ENCODE measurements at regions not wholly inside any gene's neighbourhood (a gene's known extent, or its start where the extent isn't known, plus 50 kb on each side); places are given as distances from the start of the nearest gene placed in this dataset.

DNA sequence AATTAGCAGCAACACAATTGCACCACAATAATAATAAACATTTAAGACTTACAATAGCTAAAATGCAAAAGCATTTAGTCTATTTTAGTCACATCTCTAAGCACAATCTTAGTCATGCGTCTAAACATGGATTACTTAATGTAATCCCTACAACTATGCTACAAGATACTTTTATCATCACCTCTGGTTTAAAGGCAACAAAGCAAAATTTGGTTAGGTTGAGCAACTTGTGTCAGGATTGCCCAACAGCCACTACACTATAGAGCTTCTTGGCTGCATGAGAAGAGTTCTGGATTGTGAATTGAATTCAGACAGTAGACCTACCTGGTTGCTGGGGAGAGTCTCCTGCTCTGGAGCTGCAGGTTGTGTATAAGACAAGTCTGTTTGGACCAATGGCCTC, 146.5 kb upstream of the PUDP start:
- no peak for DNase-seq (ENCODE audit: low spot score in 2 of 2)
- Histone ChIP-seq H3K4me3 (no peak overlapping the region), H3K4me1 (no peaks in the 10 kb centered on the region), H3K27ac (no peak overlapping the region), H3K36me3 (no peaks in the 10 kb centered on the region), H3K9me3 (peaks cover 0 to 10% of the 10 kb centered on the region in 2 donors), H3K27me3 (no peaks in the 10 kb centered on the region)
- intact Hi-C loops (cut with DNase I; ENCODE audit: low total_unique reads) = no loop called here
- TF ChIP-seq POLR2AphosphoS5 (IDR thresholded peaks at IDR 0.05) (no peak), POLR2A (IDR thresholded peaks at IDR 0.05) (no peak)
- TF ChIP-seq, protein P1, sequence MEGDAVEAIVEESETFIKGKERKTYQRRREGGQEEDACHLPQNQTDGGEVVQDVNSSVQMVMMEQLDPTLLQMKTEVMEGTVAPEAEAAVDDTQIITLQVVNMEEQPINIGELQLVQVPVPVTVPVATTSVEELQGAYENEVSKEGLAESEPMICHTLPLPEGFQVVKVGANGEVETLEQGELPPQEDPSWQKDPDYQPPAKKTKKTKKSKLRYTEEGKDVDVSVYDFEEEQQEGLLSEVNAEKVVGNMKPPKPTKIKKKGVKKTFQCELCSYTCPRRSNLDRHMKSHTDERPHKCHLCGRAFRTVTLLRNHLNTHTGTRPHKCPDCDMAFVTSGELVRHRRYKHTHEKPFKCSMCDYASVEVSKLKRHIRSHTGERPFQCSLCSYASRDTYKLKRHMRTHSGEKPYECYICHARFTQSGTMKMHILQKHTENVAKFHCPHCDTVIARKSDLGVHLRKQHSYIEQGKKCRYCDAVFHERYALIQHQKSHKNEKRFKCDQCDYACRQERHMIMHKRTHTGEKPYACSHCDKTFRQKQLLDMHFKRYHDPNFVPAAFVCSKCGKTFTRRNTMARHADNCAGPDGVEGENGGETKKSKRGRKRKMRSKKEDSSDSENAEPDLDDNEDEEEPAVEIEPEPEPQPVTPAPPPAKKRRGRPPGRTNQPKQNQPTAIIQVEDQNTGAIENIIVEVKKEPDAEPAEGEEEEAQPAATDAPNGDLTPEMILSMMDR (IDR thresholded peaks at IDR 0.05) = no peak

DNA sequence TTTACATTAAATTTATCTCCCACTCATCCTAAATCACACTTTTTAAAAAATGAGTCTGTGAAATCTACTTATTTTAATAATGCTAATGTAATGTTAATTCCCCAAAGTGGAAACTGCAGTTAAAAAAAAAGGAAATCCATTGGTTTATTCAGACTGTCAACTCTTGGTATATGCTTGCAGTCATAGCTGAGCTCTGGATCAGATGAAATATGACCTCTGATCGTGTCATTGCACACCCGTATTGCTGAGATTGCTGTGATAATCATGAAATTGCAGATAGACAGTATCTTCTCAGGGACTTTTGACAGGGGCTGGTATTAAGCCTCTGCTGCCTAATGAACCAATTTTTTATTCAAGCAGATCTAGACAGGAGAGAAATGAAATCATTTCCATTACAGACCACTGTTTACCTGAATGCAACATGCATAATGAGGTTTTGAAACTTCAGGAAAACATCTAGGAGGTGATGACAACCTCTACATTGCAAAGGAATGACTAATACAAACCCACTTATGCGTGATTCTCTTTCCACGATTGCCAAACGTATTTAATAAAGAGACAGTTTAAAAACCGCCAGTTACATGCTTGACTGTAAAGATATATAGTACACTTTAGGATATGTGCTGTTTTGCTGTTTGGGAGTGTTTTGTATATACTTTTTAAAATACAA, 138.3 kb upstream of the PUDP start:
- Histone ChIP-seq H3K4me1 (no peaks in the 10 kb centered on the region), H3K36me3 (no peaks in the 10 kb centered on the region), H3K27ac (no peak overlapping the region), H3K9me3 (no peaks in the 10 kb centered on the region), H3K27me3 (no peaks in the 10 kb centered on the region), H3K4me3 (no peak overlapping the region)
- TF ChIP-seq, protein P1 (IDR thresholded peaks at IDR 0.05) = no peak
- TF ChIP-seq POLR2AphosphoS5 (IDR thresholded peaks at IDR 0.05) = no peak
- TF ChIP-seq POLR2A (IDR thresholded peaks at IDR 0.05) = no peak
- no peak for DNase-seq (ENCODE audit: low spot score in 2 of 2)
- intact Hi-C loops (cut with DNase I; ENCODE audit: low total_unique reads) = no loop called here

DNA sequence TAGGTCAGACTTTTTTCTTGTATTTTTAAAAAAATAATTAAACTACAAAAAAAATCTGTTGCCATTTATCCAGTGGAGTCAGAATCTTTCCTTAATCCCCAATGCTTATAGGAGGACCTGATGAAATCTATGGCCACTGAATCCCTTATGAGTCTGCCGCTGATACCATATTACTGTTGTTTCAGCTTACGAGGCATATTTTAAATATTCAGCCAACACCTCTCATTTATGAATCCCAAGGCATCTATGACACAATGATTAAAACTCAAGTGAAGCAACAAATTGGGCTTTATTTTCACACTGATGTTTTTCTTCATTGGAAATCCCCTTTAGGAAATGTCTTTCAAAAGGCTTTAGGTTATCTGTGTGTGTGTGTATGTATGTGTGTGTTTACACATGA, 137.8 kb upstream of the PUDP start:
- Histone ChIP-seq H3K9me3 (no peaks in the 10 kb centered on the region), H3K4me1 (no peaks in the 10 kb centered on the region), H3K27me3 (no peaks in the 10 kb centered on the region), H3K4me3 (no peak overlapping the region), H3K27ac (no peak overlapping the region), H3K36me3 (no peaks in the 10 kb centered on the region)
- DNase-seq (ENCODE audit: low spot score in 2 of 2) = no peak
- intact Hi-C loops (cut with DNase I; ENCODE audit: low total_unique reads) = no loop called here
- TF ChIP-seq, protein P1 (IDR thresholded peaks at IDR 0.05) = no peak

DNA sequence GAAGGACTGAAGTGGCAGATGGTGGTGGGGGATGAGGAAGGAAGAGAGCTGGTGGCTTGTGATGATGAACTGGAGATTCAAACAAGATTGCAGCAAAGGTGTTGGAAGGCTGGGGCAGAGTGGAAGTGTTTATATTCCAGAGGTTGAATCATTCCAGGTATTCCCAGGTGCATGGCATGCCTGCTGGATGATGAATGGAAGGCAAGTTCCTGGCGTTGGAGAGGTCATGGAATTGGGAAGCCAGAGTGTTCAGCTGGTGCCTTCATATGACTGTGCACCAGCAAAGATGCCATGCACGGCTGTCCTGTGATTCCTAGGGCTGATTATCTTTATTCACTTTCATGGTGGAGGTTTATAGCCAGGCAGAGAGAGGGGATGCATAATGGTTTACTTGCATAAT, 135.8 kb upstream of the PUDP start:
- intact Hi-C loops (cut with DNase I; ENCODE audit: low total_unique reads) = no loop called here
- Histone ChIP-seq H3K27me3 (no peaks in the 10 kb centered on the region), H3K27ac (no peak overlapping the region), H3K4me1 (no peaks in the 10 kb centered on the region), H3K4me3 (no peak overlapping the region), H3K36me3 (no peaks in the 10 kb centered on the region), H3K9me3 (no peaks in the 10 kb centered on the region)
- DNase-seq (ENCODE audit: low spot score in 2 of 2) = no peak
- TF ChIP-seq POLR2AphosphoS5 (IDR thresholded peaks at IDR 0.05) (no peak), POLR2A (IDR thresholded peaks at IDR 0.05) (no peak)
- TF ChIP-seq, protein P1 (IDR thresholded peaks at IDR 0.05) = no peak

DNA sequence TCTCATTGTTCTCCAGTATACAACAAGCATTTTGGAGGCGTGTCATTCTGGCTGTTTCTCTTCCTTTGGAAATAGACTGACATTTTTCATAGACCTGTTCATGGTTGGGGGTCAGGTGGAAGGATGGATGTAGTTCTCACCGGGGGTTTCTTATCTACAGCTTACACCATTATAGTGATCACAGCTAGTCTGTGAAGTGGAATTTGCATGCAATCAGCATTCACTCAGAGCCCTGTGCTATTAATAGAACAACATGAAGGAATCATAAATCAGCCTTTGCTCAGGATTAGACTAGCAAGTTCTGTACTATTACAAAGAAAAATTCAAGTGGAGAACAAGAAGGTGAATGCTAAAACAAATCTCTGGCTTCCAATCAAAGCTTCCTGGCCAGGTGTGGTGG, 132.6 kb upstream of the PUDP start:
- H3K36me3 ChIP-seq = no peaks in the 10 kb centered on the region
- H3K27ac ChIP-seq = no peak overlapping the region
- no peaks in the 10 kb centered on the region for H3K9me3 ChIP-seq
- intact Hi-C loops (cut with DNase I; ENCODE audit: low total_unique reads) = no loop called here
- H3K4me1 ChIP-seq = no peaks in the 10 kb centered on the region
- DNase-seq (ENCODE audit: low spot score in 2 of 2) = no peak
- TF ChIP-seq POLR2AphosphoS5 (IDR thresholded peaks at IDR 0.05) = no peak
- TF ChIP-seq, protein P1 (IDR thresholded peaks at IDR 0.05) = no peak
- TF ChIP-seq POLR2A (IDR thresholded peaks at IDR 0.05) = no peak
- no peaks in the 10 kb centered on the region for H3K27me3 ChIP-seq
- no peak overlapping the region for H3K4me3 ChIP-seq
